GM23248 (cell line): ENCODE measurements at regions not wholly inside any gene's neighbourhood (a gene's known extent, or its start where the extent isn't known, plus 50 kb on each side); places are given as distances from the start of the nearest gene placed in this dataset.

ENCODE experiments used
- EZH2 ChIP-seq: fragments of 200-600 bp; sonication (generic); IDR thresholded peaks from 2 replicates; pipeline ENCODE4 v1.6.1; 2018; ENCODE audit warnings: antibody characterized with exemption, mild to moderate bottlenecking; ENCODE audit not compliant: insufficient read depth, poor library complexity, severe bottlenecking
- EZH2phosphoT487 ChIP-seq: fragments of 200-600 bp; sonication (generic); IDR thresholded peaks from 2 replicates; pipeline ENCODE4 v1.6.1; 2018; ENCODE audit warnings: antibody characterized with exemption, moderate library complexity, mild to moderate bottlenecking, low read depth; ENCODE audit not compliant: insufficient read depth

- no peak for TF ChIP-seq EZH2phosphoT487
- TF ChIP-seq EZH2 = no peak
Measured at GRCh38 chr12:66884091-66884490, 205.2 kb upstream of the GRIP1 start.
